Fibroblast of lung (primary cell): ENCODE measurements at regions not wholly inside any gene's neighbourhood (a gene's known extent, or its start where the extent isn't known, plus 50 kb on each side); places are given as distances from the start of the nearest gene placed in this dataset.

Experiments used
- CTCF ChIP-seq, 2 donors: IDR thresholded peaks in 1 of 2; conservative IDR thresholded peaks in 1 of 2; 1 replicate in 1 of 2; 2 replicates in 1 of 2; pipeline ENCODE4 v1.5.1; 2011 to 2012; ENCODE audit warnings: low read length in 2 of 2, control low read depth in 1 of 2, inconsistent platforms in 1 of 2, low read depth in 1 of 2, mild to moderate bottlenecking in 1 of 2
- EZH2 ChIP-seq: IDR thresholded peaks from 2 replicates; pipeline ENCODE4 v1.5.1; 2012; ENCODE audit warnings: low read length, control low read depth, mild to moderate bottlenecking; ENCODE audit errors: missing control alignments

- TF ChIP-seq CTCF (conservative IDR thresholded peaks at IDR 0.05 in 1 of 2, IDR thresholded peaks at IDR 0.05 in 1 of 2; ENCODE audit: low read depth in 1 of 2, low read length in 2 of 2) (no peak), EZH2 (no peak)
These were observed 80.9 kb upstream of the TMEFF2 start for GRCh38 chr2:192275632-192276031.
